IMR-90 (cell line): ENCODE measurements at regions not wholly inside any gene's neighbourhood (a gene's known extent, or its start where the extent isn't known, plus 50 kb on each side); places are given as distances from the start of the nearest gene placed in this dataset.

Source experiments
- ATAC-seq: fragments of 200-7000 bp; cut with Tn5 transposase; 2 replicates; pipeline ENCODE4 v1.9.1; 2020; ENCODE audit warnings: low read depth, mild to moderate bottlenecking, moderate library complexity
- BruUV-seq: library from RNA; stranded (reverse); fragments of 400-500 nt; replicated peaks from 2 replicates; lab custom pipeline; 2021; lab: Mats Ljungman, UMichigan
- CTCF ChIA-PET: fragments of 300-600 bp; formaldehyde crosslinking; extraction: SDS; loops from one replicate; lab custom pipeline; 2021; ENCODE audit warnings: antibody characterized with exemption; lab: Yijun Ruan, JAX
- POLR2A ChIA-PET: fragments of 300-600 bp; sonication (Branson Sonifier 250); formaldehyde crosslinking; loops from one replicate; lab custom pipeline; 2022; ENCODE audit warnings: antibody characterized with exemption; ENCODE audit not compliant: unreplicated experiment; lab: Charles Lee
- DNase-seq: peaks from one replicate; pipeline ENCODE4 v3.0.0; 2013
- H2AFZ ChIP-seq: replicated peaks from 2 replicates; pipeline ENCODE3; 2013; ENCODE audit warnings: low read length, mild to moderate bottlenecking; ENCODE audit not compliant: poor library complexity
- H2AK5ac ChIP-seq: 2 replicates; pipeline ENCODE4 v1.6.1; 2013; ENCODE audit warnings: low read depth, low read length, inconsistent platforms
- H2AK9ac ChIP-seq: replicated peaks from 2 replicates; pipeline ENCODE3; 2013; ENCODE audit warnings: mild to moderate bottlenecking, low read depth, low read length, moderate library complexity; ENCODE audit not compliant: poor library complexity
- H2BK120ac ChIP-seq: 2 replicates; pipeline ENCODE4 v1.6.1; 2013; ENCODE audit warnings: low read depth, low read length, inconsistent platforms
- H2BK15ac ChIP-seq: 3 replicates; pipeline ENCODE4 v1.6.1; 2013; ENCODE audit warnings: low read depth, low read length, inconsistent platforms
- H2BK20ac ChIP-seq: 2 replicates; pipeline ENCODE4 v1.6.1; 2013; ENCODE audit warnings: low read depth, mild to moderate bottlenecking, inconsistent platforms, low read length, moderate library complexity
- H2BK5ac ChIP-seq: 2 replicates; pipeline ENCODE4 v1.6.1; 2013; ENCODE audit warnings: mild to moderate bottlenecking, low read depth, low read length, inconsistent platforms; ENCODE audit not compliant: poor library complexity, severe bottlenecking
- H3K14ac ChIP-seq: replicated peaks from 2 replicates; pipeline ENCODE4 v1.6.1; 2013; ENCODE audit warnings: low read depth, low read length, inconsistent platforms
- H3K18ac ChIP-seq: 2 replicates; pipeline ENCODE4 v1.6.1; 2013; ENCODE audit warnings: low read depth, low read length, control low read depth
- H3K23ac ChIP-seq: 2 replicates; pipeline ENCODE4 v1.6.1; 2013; ENCODE audit warnings: low read depth, low read length, inconsistent platforms
- H3K27ac ChIP-seq: 2 replicates; pipeline ENCODE4 v1.5.1; 2013; ENCODE audit warnings: mild to moderate bottlenecking, control low read depth, low read length; ENCODE audit not compliant: insufficient read depth
- H3K27me3 ChIP-seq: 2 replicates; pipeline ENCODE4 v1.6.1; 2013; ENCODE audit warnings: low read length; ENCODE audit not compliant: control insufficient read depth, insufficient read depth
- H3K36me3 ChIP-seq: 2 replicates; pipeline ENCODE4 v1.6.1; 2013; ENCODE audit warnings: low read length, mixed read lengths; ENCODE audit not compliant: control insufficient read depth, insufficient read depth
- H3K4ac ChIP-seq: 2 replicates; pipeline ENCODE4 v1.6.1; 2013; ENCODE audit warnings: low read depth, low read length, inconsistent platforms
- H3K4me1 ChIP-seq: 2 replicates; pipeline ENCODE4 v1.6.1; 2013; ENCODE audit warnings: low read length, mixed read lengths; ENCODE audit not compliant: control insufficient read depth, insufficient read depth
- H3K4me2 ChIP-seq: 2 replicates; pipeline ENCODE4 v1.6.1; 2013; ENCODE audit warnings: low read depth, mild to moderate bottlenecking, control low read depth, low read length, moderate library complexity
- H3K4me3 ChIP-seq: 2 replicates; pipeline ENCODE4 v1.5.1; 2013; ENCODE audit warnings: low read depth, mild to moderate bottlenecking, control low read depth, low read length, moderate library complexity; ENCODE audit not compliant: insufficient read depth
- H3K56ac ChIP-seq: 2 replicates; pipeline ENCODE4 v1.6.1; 2013; ENCODE audit warnings: low read length, inconsistent platforms; ENCODE audit not compliant: insufficient read depth; ENCODE audit errors: extremely low read depth
- H3K79me1 ChIP-seq, 2 experiments: 2 replicates each; pipeline ENCODE4 v1.6.1; 2013; ENCODE audit warnings: low read length in 2 of 2, inconsistent platforms in 1 of 2, low read depth in 1 of 2
- H3K9ac ChIP-seq: 2 replicates; pipeline ENCODE4 v1.6.1; 2013; ENCODE audit warnings: low read depth, low read length, control low read depth
- H3K9me1 ChIP-seq: 2 replicates; pipeline ENCODE4 v1.6.1; 2013; ENCODE audit warnings: low read length, inconsistent platforms; ENCODE audit not compliant: insufficient read depth
- H3K9me3 ChIP-seq: 2 replicates; pipeline ENCODE4 v1.6.1; 2013; ENCODE audit warnings: low read length; ENCODE audit not compliant: control insufficient read depth, insufficient read depth
- H4K20me1 ChIP-seq: 2 replicates; pipeline ENCODE4 v1.6.1; 2013; ENCODE audit warnings: low read length, inconsistent platforms; ENCODE audit not compliant: insufficient read depth
- H4K5ac ChIP-seq: 2 replicates; pipeline ENCODE4 v1.6.1; 2013; ENCODE audit warnings: mild to moderate bottlenecking, low read depth, low read length, control low read depth
- H4K8ac ChIP-seq, 2 experiments: 2 replicates each; pipeline ENCODE4 v1.6.1; 2013; ENCODE audit warnings: low read depth in 2 of 2, low read length in 2 of 2, control low read depth in 1 of 2, inconsistent platforms in 1 of 2
- H4K91ac ChIP-seq: 2 replicates; pipeline ENCODE4 v1.6.1; 2013; ENCODE audit warnings: low read depth, low read length, inconsistent platforms; ENCODE audit not compliant: insufficient read depth
- BHLHE40 ChIP-seq: fragments of 150-350 bp; IDR thresholded peaks from 2 replicates; pipeline ENCODE4 v1.6.1; 2016; ENCODE audit warnings: mild to moderate bottlenecking, low read depth, low read length
- CEBPB ChIP-seq: IDR thresholded peaks from 2 replicates; pipeline ENCODE4 v1.6.1; 2012; ENCODE audit warnings: low read depth, low read length, improper control_type of control experiment
- MAFK ChIP-seq: IDR thresholded peaks from 2 replicates; pipeline ENCODE4 v1.6.1; 2012; ENCODE audit warnings: low read depth, low read length, improper control_type of control experiment
- MAZ ChIP-seq: IDR thresholded peaks from 2 replicates; pipeline ENCODE4 v1.6.1; 2012; ENCODE audit warnings: low read depth, mild to moderate bottlenecking, low read length, improper control_type of control experiment, moderate library complexity, borderline replicate concordance
- NFE2L2 ChIP-seq: fragments of 150-350 bp; IDR thresholded peaks from 2 replicates; pipeline ENCODE4 v1.6.1; 2016; ENCODE audit warnings: low read depth, mild to moderate bottlenecking, low read length
- RAD21 ChIP-seq: IDR thresholded peaks from 2 replicates; pipeline ENCODE4 v1.6.1; 2012; ENCODE audit warnings: low read length, improper control_type of control experiment
- RFX5 ChIP-seq: IDR thresholded peaks from 2 replicates; pipeline ENCODE4 v1.8.0; 2012; ENCODE audit warnings: low read depth, mild to moderate bottlenecking, low read length, moderate library complexity
- SMC3 ChIP-seq: fragments of 150-350 bp; IDR thresholded peaks from 2 replicates; pipeline ENCODE4 v1.6.1; 2016; ENCODE audit warnings: low read depth, mild to moderate bottlenecking, antibody characterized with exemption, low read length, moderate library complexity
- WGBS, 2 experiments: methylation state at CpG; one replicate each; pipeline versions ENCODE4 v1.1.5 to v1.1.7; 2013; ENCODE audit warnings: missing lambda C conversion rate in 2 of 2; ENCODE audit not compliant: insufficient read length in 1 of 2; ENCODE audit errors: extremely low coverage in 2 of 2; 5-methylcytosine and 5-hydroxymethylcytosine counted together
- dilution Hi-C: fragments of 300-500 bp; cut with HindIII; formaldehyde crosslinking; loops from one replicate; pipeline ENCODE4 v1.14.3; 2018; ENCODE audit warnings: low sequenced_read_pairs; ENCODE audit not compliant: unreplicated experiment
- in situ Hi-C: fragments of 300-500 bp; cut with MboI; formaldehyde crosslinking; loops from 3 replicates; pipeline ENCODE4 v1.14.3; 2019; ENCODE audit warnings: low sequenced_read_pairs, inconsistent platforms, mixed read lengths
- intact Hi-C: fragments of 100-400 bp; cut with micrococcal nuclease; formaldehyde crosslinking; loops from 2 replicates; pipeline ENCODE4 v1.10.0; 2022
- TF ChIP-seq, protein P1 (sequence below): fragments of 150-350 bp; IDR thresholded peaks from 2 replicates; pipeline ENCODE4 v1.6.1; 2016; ENCODE audit warnings: low read depth, mild to moderate bottlenecking, low read length, moderate library complexity, borderline replicate concordance
- TF ChIP-seq, protein P2 (sequence below): conservative IDR thresholded peaks from 2 replicates; pipeline ENCODE4 v1.5.1; 2012; ENCODE audit warnings: mild to moderate bottlenecking, low read depth, low read length, improper control_type of control experiment

DNA sequence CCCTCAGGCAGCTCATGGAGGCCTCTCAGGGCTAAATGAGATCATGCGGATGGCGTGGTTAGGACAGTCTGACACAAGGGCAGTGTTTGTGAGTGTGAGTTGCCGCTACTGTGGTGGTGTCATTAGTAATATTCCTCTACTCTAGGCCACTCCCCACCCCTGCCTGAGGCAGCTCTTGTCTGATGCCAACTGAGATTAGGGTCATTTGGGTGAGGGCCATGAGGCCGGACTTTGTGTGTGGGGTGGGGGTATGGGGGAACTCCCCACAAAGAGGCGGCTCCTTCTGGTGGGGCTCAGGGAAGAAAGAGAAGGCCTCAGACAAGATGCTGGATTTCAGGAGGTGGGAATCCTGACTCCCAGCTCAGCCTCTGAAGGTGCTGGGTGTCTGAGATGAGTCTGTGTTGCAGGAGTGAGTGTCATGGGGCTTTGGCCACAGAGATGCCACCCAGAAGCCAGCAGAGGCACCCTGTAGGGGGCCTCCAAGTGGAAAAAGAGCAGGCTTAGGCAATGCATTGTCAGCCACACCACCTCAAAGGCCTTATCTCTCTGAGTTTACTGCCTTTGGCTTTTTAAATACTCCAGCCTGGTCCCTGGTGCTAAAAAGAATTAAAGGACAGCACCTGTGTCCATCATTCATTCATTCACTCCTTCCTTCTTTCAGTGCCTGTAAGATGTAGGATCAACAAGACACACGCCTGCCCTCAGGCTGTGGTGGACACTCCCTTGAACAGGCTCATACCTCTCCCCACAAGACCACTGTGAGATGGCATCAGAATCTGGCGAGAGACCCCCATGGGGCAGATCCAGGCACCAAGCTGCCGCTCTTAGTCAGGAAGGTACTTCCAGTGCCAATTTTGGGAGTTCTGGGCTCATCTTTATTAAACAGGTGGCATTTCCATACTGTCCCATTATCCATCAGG, 175.2 kb downstream of the MRPL14 start (continued):
- TF ChIP-seq, protein P1, sequence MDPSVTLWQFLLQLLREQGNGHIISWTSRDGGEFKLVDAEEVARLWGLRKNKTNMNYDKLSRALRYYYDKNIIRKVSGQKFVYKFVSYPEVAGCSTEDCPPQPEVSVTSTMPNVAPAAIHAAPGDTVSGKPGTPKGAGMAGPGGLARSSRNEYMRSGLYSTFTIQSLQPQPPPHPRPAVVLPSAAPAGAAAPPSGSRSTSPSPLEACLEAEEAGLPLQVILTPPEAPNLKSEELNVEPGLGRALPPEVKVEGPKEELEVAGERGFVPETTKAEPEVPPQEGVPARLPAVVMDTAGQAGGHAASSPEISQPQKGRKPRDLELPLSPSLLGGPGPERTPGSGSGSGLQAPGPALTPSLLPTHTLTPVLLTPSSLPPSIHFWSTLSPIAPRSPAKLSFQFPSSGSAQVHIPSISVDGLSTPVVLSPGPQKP: no peak

DNA sequence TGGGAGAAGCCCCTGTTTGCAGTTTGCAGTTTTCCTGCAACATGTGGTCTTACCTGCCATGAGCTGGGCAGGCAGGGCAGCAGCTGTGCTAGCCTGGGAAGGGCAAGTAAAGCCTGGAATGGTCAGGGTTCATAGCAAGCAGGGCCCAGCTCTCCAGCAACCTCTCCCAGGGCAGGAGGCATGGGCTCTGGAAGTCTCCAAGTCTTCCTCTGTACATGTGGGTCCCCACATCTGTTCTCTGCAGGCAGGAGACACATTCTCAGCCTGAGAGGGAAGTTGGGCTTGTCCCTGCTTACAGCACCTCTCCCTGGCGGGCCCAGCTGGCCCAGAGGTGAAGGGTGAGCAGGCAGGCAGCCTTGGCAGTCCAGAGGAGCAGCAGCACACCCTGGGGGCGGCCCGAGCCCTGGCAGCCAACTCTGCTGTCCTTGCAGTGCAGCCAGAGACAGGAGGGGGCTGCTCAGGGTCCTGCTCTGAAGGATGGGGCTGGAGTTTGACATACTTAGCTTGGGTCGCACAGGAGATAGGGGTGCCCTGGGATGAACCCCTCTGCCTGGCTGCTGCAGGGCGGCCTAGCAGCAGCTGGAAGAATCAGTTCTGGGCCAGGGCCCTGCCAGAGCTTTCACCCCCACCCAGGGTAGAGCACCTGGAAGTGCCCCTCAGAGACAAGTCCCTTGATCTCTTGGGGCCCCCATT, 176.0 kb downstream of the MRPL14 start:
- intact Hi-C loops: loop anchor here (2.0 to 10.0 kb wide), 2 partner anchors 178 to 286 kb away; no protein-coding TSS in a partner anchor
- TF ChIP-seq NFE2L2 (no peak), RFX5 (no peak), SMC3 (peak; percentile 47), MAZ (no peak), BHLHE40 (no peak), MAFK (no peak), CEBPB (no peak), RAD21 (peak; percentile 56)
- TF ChIP-seq, protein P2, sequence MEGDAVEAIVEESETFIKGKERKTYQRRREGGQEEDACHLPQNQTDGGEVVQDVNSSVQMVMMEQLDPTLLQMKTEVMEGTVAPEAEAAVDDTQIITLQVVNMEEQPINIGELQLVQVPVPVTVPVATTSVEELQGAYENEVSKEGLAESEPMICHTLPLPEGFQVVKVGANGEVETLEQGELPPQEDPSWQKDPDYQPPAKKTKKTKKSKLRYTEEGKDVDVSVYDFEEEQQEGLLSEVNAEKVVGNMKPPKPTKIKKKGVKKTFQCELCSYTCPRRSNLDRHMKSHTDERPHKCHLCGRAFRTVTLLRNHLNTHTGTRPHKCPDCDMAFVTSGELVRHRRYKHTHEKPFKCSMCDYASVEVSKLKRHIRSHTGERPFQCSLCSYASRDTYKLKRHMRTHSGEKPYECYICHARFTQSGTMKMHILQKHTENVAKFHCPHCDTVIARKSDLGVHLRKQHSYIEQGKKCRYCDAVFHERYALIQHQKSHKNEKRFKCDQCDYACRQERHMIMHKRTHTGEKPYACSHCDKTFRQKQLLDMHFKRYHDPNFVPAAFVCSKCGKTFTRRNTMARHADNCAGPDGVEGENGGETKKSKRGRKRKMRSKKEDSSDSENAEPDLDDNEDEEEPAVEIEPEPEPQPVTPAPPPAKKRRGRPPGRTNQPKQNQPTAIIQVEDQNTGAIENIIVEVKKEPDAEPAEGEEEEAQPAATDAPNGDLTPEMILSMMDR: peak; percentile 47

More for the DNA sequence above, 176.0 kb downstream of the MRPL14 start:
- CTCF ChIA-PET: interaction anchor here (0.9 kb wide), 1 partner anchor 9 kb away, joined by 3 read pairs; no protein-coding TSS in a partner anchor
- no peak overlapping the region for H3K56ac ChIP-seq
- WGBS, 2 experiments: 52% methylated on average over 2 of the region's 5 CpGs; no CpG with 5 or more reads in 1 of the 2 experiments
- peak overlapping the region; percentile 16; the same call in 1 of the 2 replicates for H3K4ac ChIP-seq
- H2AK5ac ChIP-seq: peak overlapping the region; percentile 59; the same call in 1 of the 2 replicates
- no peak overlapping the region for H2AFZ ChIP-seq
- ATAC-seq (peak; percentile 76), DNase-seq (no peak)
- dilution Hi-C loops (no loop called here), in situ Hi-C loops (no loop called here)
- peaks cover 13% of the 10 kb centered on the region for H3K4me1 ChIP-seq
- POLR2A ChIA-PET: no interaction called here
- no peak overlapping the region for H3K18ac ChIP-seq
- H2AK9ac ChIP-seq: no peak overlapping the region
- no peaks in the 10 kb centered on the region for H3K79me1 ChIP-seq
- H3K27me3 ChIP-seq: no peaks in the 10 kb centered on the region
- no peaks in the 10 kb centered on the region for H3K36me3 ChIP-seq
- H4K91ac ChIP-seq: no peak overlapping the region; the same call in 1 of the 2 replicates
- no peak overlapping the region for H2BK5ac ChIP-seq
- no TSS peak for BruUV-seq
- H2BK120ac ChIP-seq: no peak overlapping the region; the same call in 1 of the 2 replicates
- no peaks in the 10 kb centered on the region for H3K9me3 ChIP-seq
- H2BK20ac ChIP-seq: no peak overlapping the region
- no peak overlapping the region for H3K23ac ChIP-seq
- H3K4me2 ChIP-seq: no peak overlapping the region
- H2BK15ac ChIP-seq: no peak overlapping the region
- H4K8ac ChIP-seq: no peak overlapping the region
- no peak overlapping the region for H3K9ac ChIP-seq
- H3K9me1 ChIP-seq: no peaks in the 10 kb centered on the region; the same call in 1 of the 2 replicates
- H3K14ac ChIP-seq: no peak overlapping the region
- H4K20me1 ChIP-seq: no peaks in the 10 kb centered on the region
- no peak overlapping the region for H4K5ac ChIP-seq
- H3K4me3 ChIP-seq: no peak overlapping the region
- H3K27ac ChIP-seq: no peak overlapping the region
